ENCODE measurements at regions not wholly inside any gene's neighbourhood (a gene's known extent, or its start where the extent isn't known, plus 50 kb on each side); places are given as distances from the start of the nearest gene placed in this dataset.

GRCh38 chr18:56278421-56279003 lies 359.9 kb downstream of the TXNL1 start:
- Histone ChIP-seq H3K27me3 (ENCODE audit: control insufficient read depth in 2 of 2, insufficient read depth in 2 of 2, low read length in 2 of 2) (no peaks in the 10 kb centered on the region), H3K4me1 (ENCODE audit: control insufficient read depth in 2 of 2, insufficient read depth in 2 of 2, low read length in 2 of 2) (no peaks in the 10 kb centered on the region), H3K4me3 (ENCODE audit: low read length in 2 of 2) (no peak overlapping the region), H3K9ac (ENCODE audit: low read depth in 1 of 2, low read length in 2 of 2) (no peak overlapping the region), H3K27ac (ENCODE audit: low read depth in 2 of 2, low read length in 2 of 2) (no peak overlapping the region), H3K9me3 (ENCODE audit: control insufficient read depth in 2 of 2, low read length in 2 of 2) (no peaks in the 10 kb centered on the region), H3K36me3 (ENCODE audit: control insufficient read depth in 2 of 2, insufficient read depth in 2 of 2, low read length in 2 of 2) (no peaks in the 10 kb centered on the region)

DNA sequence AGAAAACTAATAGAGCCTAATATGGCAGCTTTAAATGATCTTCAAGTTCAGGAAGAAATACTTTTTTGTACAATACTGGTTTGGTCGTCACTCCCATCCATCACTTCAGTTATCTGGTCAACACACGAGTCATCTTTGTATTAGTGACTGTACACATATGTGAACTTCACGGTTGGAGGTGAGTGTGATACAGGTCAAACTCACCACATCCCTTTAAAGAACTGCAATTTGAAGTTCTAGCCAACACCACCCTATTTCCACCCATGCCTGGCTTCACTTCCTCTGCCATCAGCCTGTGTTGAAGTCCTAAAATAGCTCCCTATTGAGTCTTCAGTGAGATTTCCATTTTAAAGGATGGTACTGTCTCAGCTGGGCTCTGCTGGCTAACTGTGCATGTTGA lies 361.9 kb downstream of the TXNL1 start:
- Histone ChIP-seq H3K9ac (ENCODE audit: low read depth in 1 of 2, low read length in 2 of 2) (no peak overlapping the region), H3K4me3 (ENCODE audit: low read length in 2 of 2) (no peak overlapping the region), H3K4me1 (ENCODE audit: control insufficient read depth in 2 of 2, insufficient read depth in 2 of 2, low read length in 2 of 2) (no peaks in the 10 kb centered on the region), H3K9me3 (ENCODE audit: control insufficient read depth in 2 of 2, low read length in 2 of 2) (no peaks in the 10 kb centered on the region), H3K27ac (ENCODE audit: low read depth in 2 of 2, low read length in 2 of 2) (no peak overlapping the region), H3K27me3 (ENCODE audit: control insufficient read depth in 2 of 2, insufficient read depth in 2 of 2, low read length in 2 of 2) (no peaks in the 10 kb centered on the region), H3K36me3 (ENCODE audit: control insufficient read depth in 2 of 2, insufficient read depth in 2 of 2, low read length in 2 of 2) (no peaks in the 10 kb centered on the region)

DNA sequence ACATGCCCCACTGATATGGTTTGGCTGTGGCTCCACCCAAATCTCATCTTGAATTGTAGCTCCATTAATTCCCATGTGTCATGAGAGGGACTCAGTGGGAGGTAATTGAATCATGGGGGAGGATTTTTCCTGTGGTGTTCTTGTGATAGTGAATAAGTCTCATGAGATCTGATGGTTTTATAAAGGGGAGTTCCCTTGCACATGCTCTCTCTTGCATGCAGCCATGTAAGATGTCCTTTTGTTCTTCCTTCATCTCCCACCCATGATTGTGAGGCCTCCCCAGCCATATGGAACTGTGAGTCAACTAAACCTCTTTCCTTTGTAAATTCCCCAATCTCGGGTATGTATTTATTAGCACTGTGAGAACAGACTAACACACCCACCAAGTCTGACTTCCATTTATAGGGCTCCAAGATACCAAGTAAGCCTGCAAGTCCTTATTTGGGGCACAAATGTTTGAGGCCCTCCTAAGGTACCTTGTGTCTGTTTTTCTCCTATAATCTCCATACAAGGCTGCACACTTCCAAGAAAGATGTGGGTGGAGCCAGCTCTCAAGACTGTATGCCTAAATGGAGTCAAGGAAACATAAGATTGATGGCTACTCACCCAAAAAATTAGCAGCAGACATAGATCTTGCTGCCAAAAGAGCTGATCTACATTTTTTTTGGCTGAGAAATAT lies 364.7 kb downstream of the TXNL1 start:
- Histone ChIP-seq H3K4me3 (ENCODE audit: low read length in 2 of 2) (no peak overlapping the region), H3K9ac (ENCODE audit: low read depth in 1 of 2, low read length in 2 of 2) (no peak overlapping the region), H3K4me1 (ENCODE audit: control insufficient read depth in 2 of 2, insufficient read depth in 2 of 2, low read length in 2 of 2) (no peaks in the 10 kb centered on the region), H3K36me3 (ENCODE audit: control insufficient read depth in 2 of 2, insufficient read depth in 2 of 2, low read length in 2 of 2) (no peaks in the 10 kb centered on the region), H3K27ac (ENCODE audit: low read depth in 2 of 2, low read length in 2 of 2) (no peak overlapping the region), H3K27me3 (ENCODE audit: control insufficient read depth in 2 of 2, insufficient read depth in 2 of 2, low read length in 2 of 2) (no peaks in the 10 kb centered on the region), H3K9me3 (ENCODE audit: control insufficient read depth in 2 of 2, low read length in 2 of 2) (no peaks in the 10 kb centered on the region)

DNA sequence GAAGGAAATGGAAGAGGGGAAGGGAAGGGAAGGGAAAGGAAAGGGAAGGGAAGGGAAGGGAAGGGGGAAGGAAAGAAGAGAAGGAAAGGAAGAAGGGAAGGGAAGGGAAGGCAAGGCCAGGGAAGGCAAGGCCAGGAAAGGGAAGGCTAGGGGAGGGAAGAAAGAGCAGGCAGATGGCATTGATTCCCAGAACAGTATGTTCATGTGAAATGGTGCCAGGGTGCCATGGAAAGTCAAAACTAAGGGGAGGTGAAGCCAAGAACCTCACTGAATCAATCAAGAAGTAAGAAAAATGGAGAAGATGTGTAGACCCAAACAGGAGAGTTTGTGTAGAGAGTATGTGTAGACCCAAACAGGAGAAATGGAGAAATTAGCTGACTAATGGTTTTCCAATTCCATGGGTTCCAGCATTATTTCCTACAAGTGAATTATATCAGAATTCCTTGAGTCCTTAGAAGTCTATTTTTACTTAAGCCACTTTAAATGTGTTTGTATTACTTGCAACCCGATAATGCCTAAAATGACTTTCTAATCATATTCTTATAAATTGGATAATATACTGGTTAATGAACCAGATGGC lies 367.6 kb downstream of the TXNL1 start:
- Histone ChIP-seq H3K27me3 (ENCODE audit: control insufficient read depth in 2 of 2, insufficient read depth in 2 of 2, low read length in 2 of 2) (no peaks in the 10 kb centered on the region), H3K9me3 (ENCODE audit: control insufficient read depth in 2 of 2, low read length in 2 of 2) (no peaks in the 10 kb centered on the region), H3K27ac (ENCODE audit: low read depth in 2 of 2, low read length in 2 of 2) (no peak overlapping the region), H3K4me3 (ENCODE audit: low read length in 2 of 2) (no peak overlapping the region), H3K9ac (ENCODE audit: low read depth in 1 of 2, low read length in 2 of 2) (no peak overlapping the region), H3K36me3 (ENCODE audit: control insufficient read depth in 2 of 2, insufficient read depth in 2 of 2, low read length in 2 of 2) (no peaks in the 10 kb centered on the region), H3K4me1 (ENCODE audit: control insufficient read depth in 2 of 2, insufficient read depth in 2 of 2, low read length in 2 of 2) (no peaks in the 10 kb centered on the region)

DNA sequence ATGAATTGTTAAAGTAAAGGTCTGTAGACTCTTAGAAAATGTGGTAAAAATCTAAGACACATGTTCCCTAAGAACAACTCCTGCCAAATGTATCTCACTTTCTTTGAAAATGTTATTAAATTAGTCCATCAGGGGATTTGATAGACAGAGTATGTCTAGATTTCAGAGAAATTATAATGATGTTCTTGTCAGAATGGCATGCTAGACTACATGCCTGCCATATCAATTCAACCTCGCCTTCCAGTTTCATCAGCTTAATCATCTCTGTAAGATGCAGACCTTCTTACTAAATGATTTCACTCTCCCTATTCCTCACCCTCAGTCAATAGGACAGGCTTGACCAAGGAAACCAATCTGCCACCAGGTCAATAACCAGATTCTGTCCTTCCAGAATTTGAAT lies 368.4 kb downstream of the TXNL1 start:
- H3K9ac ChIP-seq (ENCODE audit: low read depth in 1 of 2, low read length in 2 of 2), result no peak overlapping the region
- H3K9me3 ChIP-seq (ENCODE audit: control insufficient read depth in 2 of 2, low read length in 2 of 2), result no peaks in the 10 kb centered on the region
- H3K36me3 ChIP-seq (ENCODE audit: control insufficient read depth in 2 of 2, insufficient read depth in 2 of 2, low read length in 2 of 2), result no peaks in the 10 kb centered on the region
- H3K4me1 ChIP-seq (ENCODE audit: control insufficient read depth in 2 of 2, insufficient read depth in 2 of 2, low read length in 2 of 2), result no peaks in the 10 kb centered on the region
- H3K27me3 ChIP-seq (ENCODE audit: control insufficient read depth in 2 of 2, insufficient read depth in 2 of 2, low read length in 2 of 2), result no peaks in the 10 kb centered on the region
- H3K4me3 ChIP-seq (ENCODE audit: low read length in 2 of 2), result no peak overlapping the region
- H3K27ac ChIP-seq (ENCODE audit: low read depth in 2 of 2, low read length in 2 of 2), result no peak overlapping the region

DNA sequence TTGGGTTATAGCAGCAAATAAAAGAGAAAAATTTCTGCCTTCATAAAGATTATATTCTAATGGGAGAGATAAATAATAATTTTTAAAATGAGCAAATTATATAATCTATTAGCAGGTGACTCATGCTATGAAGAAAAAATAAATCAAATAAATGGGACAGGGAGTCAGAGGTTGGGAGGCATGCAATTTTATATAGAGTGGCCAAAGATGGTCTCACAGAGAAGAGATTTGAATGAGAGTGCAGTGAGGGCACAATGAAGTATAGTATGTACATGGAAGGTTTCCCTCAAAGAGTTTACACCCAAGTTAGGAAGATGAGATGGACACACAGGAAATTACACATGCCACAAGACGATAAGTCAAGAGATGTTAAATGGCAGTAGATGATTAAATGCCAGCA lies 369.4 kb downstream of the TXNL1 start:
- no peak overlapping the region for H3K4me3 ChIP-seq (ENCODE audit: low read length in 2 of 2)
- no peaks in the 10 kb centered on the region for H3K4me1 ChIP-seq (ENCODE audit: control insufficient read depth in 2 of 2, insufficient read depth in 2 of 2, low read length in 2 of 2)
- no peak overlapping the region for H3K9ac ChIP-seq (ENCODE audit: low read depth in 1 of 2, low read length in 2 of 2)
- H3K9me3 ChIP-seq (ENCODE audit: control insufficient read depth in 2 of 2, low read length in 2 of 2), result peaks cover 0 to 4% of the 10 kb centered on the region in 2 donors
- H3K27ac ChIP-seq (ENCODE audit: low read depth in 2 of 2, low read length in 2 of 2), result no peak overlapping the region
- H3K36me3 ChIP-seq (ENCODE audit: control insufficient read depth in 2 of 2, insufficient read depth in 2 of 2, low read length in 2 of 2), result no peaks in the 10 kb centered on the region
- H3K27me3 ChIP-seq (ENCODE audit: control insufficient read depth in 2 of 2, insufficient read depth in 2 of 2, low read length in 2 of 2), result no peaks in the 10 kb centered on the region

DNA sequence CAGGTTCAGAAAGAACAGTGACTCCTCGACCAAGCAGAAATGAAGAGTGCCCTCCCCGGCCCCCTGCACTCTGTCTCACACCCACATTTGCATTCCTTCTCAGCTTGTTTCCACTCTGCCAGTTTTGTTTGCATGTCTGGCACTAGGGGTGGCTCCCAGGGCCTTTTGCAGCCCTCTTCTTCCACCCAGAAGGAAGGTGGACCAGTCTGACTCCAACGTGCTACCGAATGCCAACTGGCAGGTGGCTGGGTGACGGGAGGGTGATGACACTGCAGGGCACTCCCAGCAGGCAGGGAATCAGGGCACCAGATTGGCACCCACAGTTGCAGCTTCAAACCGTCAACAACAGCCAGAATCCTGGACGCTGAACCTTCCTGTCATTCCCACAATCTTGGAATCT lies 371.1 kb downstream of the TXNL1 start:
- H3K9me3 ChIP-seq (ENCODE audit: control insufficient read depth in 2 of 2, low read length in 2 of 2), result peaks cover 0 to 5% of the 10 kb centered on the region in 2 donors
- H3K27ac ChIP-seq (ENCODE audit: low read depth in 2 of 2, low read length in 2 of 2), result no peak overlapping the region
- H3K4me3 ChIP-seq (ENCODE audit: low read length in 2 of 2), result no peak overlapping the region
- H3K9ac ChIP-seq (ENCODE audit: low read depth in 1 of 2, low read length in 2 of 2), result no peak overlapping the region
- no peaks in the 10 kb centered on the region for H3K4me1 ChIP-seq (ENCODE audit: control insufficient read depth in 2 of 2, insufficient read depth in 2 of 2, low read length in 2 of 2)
- H3K36me3 ChIP-seq (ENCODE audit: control insufficient read depth in 2 of 2, insufficient read depth in 2 of 2, low read length in 2 of 2), result no peaks in the 10 kb centered on the region
- H3K27me3 ChIP-seq (ENCODE audit: control insufficient read depth in 2 of 2, insufficient read depth in 2 of 2, low read length in 2 of 2), result no peaks in the 10 kb centered on the region

- Histone ChIP-seq H3K9me3 (ENCODE audit: control insufficient read depth in 2 of 2, low read length in 2 of 2) (no peaks in the 10 kb centered on the region), H3K27me3 (ENCODE audit: control insufficient read depth in 2 of 2, insufficient read depth in 2 of 2, low read length in 2 of 2) (no peaks in the 10 kb centered on the region), H3K4me3 (ENCODE audit: low read length in 2 of 2) (no peak overlapping the region), H3K9ac (ENCODE audit: low read depth in 1 of 2, low read length in 2 of 2) (no peak overlapping the region), H3K4me1 (ENCODE audit: control insufficient read depth in 2 of 2, insufficient read depth in 2 of 2, low read length in 2 of 2) (no peaks in the 10 kb centered on the region), H3K36me3 (ENCODE audit: control insufficient read depth in 2 of 2, insufficient read depth in 2 of 2, low read length in 2 of 2) (no peaks in the 10 kb centered on the region), H3K27ac (ENCODE audit: low read depth in 2 of 2, low read length in 2 of 2) (no peak overlapping the region)
Observed at GRCh38 chr18:56258178-56258577, 380.2 kb downstream of the TXNL1 start.

DNA sequence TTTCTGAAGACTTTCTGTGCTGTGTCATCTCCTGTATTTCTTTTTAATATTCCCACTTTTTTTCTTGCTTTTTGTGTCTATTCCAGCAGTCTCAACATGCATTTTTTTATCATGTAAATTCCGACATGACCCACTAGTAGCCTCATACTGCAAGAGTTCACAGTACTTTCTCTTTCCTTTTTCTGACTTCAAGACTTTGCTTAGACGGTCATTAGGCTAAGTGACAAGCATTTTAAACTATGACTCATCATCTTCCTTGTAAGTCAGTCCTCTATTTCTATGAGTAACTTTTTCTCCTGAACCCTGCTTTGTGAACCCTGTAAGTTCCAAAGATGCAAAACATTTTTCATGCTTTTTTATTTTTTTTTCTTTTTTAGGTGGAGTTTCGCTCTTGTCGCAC lies 381.2 kb downstream of the TXNL1 start:
- Histone ChIP-seq H3K4me1 (ENCODE audit: control insufficient read depth in 2 of 2, insufficient read depth in 2 of 2, low read length in 2 of 2) (no peaks in the 10 kb centered on the region), H3K27ac (ENCODE audit: low read depth in 2 of 2, low read length in 2 of 2) (no peak overlapping the region), H3K9me3 (ENCODE audit: control insufficient read depth in 2 of 2, low read length in 2 of 2) (no peaks in the 10 kb centered on the region), H3K27me3 (ENCODE audit: control insufficient read depth in 2 of 2, insufficient read depth in 2 of 2, low read length in 2 of 2) (no peaks in the 10 kb centered on the region), H3K9ac (ENCODE audit: low read depth in 1 of 2, low read length in 2 of 2) (no peak overlapping the region), H3K36me3 (ENCODE audit: control insufficient read depth in 2 of 2, insufficient read depth in 2 of 2, low read length in 2 of 2) (no peaks in the 10 kb centered on the region), H3K4me3 (ENCODE audit: low read length in 2 of 2) (no peak overlapping the region)

DNA sequence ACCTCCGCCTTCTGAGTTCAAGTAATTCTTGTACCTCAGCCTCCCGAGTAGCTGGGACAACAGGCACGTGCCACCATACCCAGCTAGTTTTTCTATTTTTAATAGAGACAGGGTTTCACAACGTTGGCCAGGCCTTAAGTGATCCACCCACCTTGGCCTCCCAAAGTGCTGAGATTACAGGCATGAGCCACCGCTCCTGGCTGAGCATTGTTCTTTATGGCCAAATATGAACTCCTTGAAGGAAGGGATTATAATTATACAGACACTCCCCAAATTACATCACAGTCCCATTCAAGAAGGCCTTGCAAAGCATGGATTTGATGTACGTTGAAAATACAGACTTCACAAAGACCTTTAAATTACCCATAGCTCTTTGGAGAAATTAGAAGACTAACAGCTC lies 381.7 kb downstream of the TXNL1 start:
- Histone ChIP-seq H3K4me3 (ENCODE audit: low read length in 2 of 2) (no peak overlapping the region), H3K36me3 (ENCODE audit: control insufficient read depth in 2 of 2, insufficient read depth in 2 of 2, low read length in 2 of 2) (no peaks in the 10 kb centered on the region), H3K9me3 (ENCODE audit: control insufficient read depth in 2 of 2, low read length in 2 of 2) (no peaks in the 10 kb centered on the region), H3K4me1 (ENCODE audit: control insufficient read depth in 2 of 2, insufficient read depth in 2 of 2, low read length in 2 of 2) (no peaks in the 10 kb centered on the region), H3K27me3 (ENCODE audit: control insufficient read depth in 2 of 2, insufficient read depth in 2 of 2, low read length in 2 of 2) (no peaks in the 10 kb centered on the region), H3K9ac (ENCODE audit: low read depth in 1 of 2, low read length in 2 of 2) (no peak overlapping the region), H3K27ac (ENCODE audit: low read depth in 2 of 2, low read length in 2 of 2) (no peak overlapping the region)
